AG04450 (cell line): ENCODE measurements at regions not wholly inside any gene's neighbourhood (a gene's known extent, or its start where the extent isn't known, plus 50 kb on each side); places are given as distances from the start of the nearest gene placed in this dataset.

Source experiments
- CTCF ChIA-PET: fragments of 300-600, 350-600 bp; formaldehyde crosslinking; extraction: SDS; loops from one replicate; lab custom pipeline; 2022; ENCODE audit warnings: antibody characterized with exemption, inconsistent platforms; lab: Charles Lee
- POLR2A ChIA-PET: fragments of 350-600 bp; formaldehyde crosslinking; extraction: SDS; loops from one replicate; lab custom pipeline; 2021; ENCODE audit warnings: antibody characterized with exemption, inconsistent platforms; lab: Yijun Ruan, JAX
- DNase-seq: peaks from one replicate; pipeline ENCODE4 v3.0.0-alpha.2; 2011; ENCODE audit warnings: low read depth, low spot score
- H3K27ac ChIP-seq: one replicate; pipeline ENCODE4 v1.5.1; 2012; ENCODE audit warnings: low read depth, low read length, control low read depth
- H3K27me3 ChIP-seq: one replicate; pipeline ENCODE4 v1.6.0; 2012; ENCODE audit warnings: low read length; ENCODE audit not compliant: control insufficient read depth, insufficient read depth
- H3K4me3 ChIP-seq: 2 replicates; pipeline ENCODE4 v1.5.1; 2011; ENCODE audit warnings: mild to moderate bottlenecking, low read depth, low read length, control low read depth
- H3K9me3 ChIP-seq: 2 replicates; pipeline ENCODE4 v1.5.1; 2012; ENCODE audit warnings: low read length; ENCODE audit not compliant: control insufficient read depth, insufficient read depth
- TF ChIP-seq, protein P1 (sequence below): IDR thresholded peaks from 2 replicates; pipeline ENCODE4 v1.5.1; 2011; ENCODE audit warnings: low read depth, low read length, control low read depth, inconsistent platforms

DNA sequence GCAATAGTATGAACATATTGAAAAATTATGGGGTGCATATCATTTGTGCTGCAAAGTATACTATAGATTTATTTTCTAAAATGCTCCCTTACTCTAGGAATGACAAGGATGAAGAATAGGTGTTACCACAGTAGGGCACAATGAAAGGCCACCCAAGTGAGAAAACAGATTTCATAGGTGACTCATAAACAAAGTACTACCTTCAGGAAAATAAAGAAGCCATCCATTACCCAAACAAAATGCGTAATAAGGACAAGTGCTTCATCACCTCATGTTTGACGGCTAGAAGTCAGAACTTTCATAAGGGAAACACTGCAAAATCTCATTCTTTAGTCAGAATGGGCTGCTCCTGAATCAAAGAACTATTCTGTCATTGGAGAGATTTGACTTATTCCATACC is 116.6 kb downstream of the MFSD1 start:
- no peaks in the 10 kb centered on the region for H3K9me3 ChIP-seq
- CTCF ChIA-PET = interaction anchor here (0.8 to 4.6 kb wide), 7 partner anchors 8 to 342 kb away, joined by 3 to 44 read pairs (median 3); no protein-coding TSS in a partner anchor
- TF ChIP-seq, protein P1, sequence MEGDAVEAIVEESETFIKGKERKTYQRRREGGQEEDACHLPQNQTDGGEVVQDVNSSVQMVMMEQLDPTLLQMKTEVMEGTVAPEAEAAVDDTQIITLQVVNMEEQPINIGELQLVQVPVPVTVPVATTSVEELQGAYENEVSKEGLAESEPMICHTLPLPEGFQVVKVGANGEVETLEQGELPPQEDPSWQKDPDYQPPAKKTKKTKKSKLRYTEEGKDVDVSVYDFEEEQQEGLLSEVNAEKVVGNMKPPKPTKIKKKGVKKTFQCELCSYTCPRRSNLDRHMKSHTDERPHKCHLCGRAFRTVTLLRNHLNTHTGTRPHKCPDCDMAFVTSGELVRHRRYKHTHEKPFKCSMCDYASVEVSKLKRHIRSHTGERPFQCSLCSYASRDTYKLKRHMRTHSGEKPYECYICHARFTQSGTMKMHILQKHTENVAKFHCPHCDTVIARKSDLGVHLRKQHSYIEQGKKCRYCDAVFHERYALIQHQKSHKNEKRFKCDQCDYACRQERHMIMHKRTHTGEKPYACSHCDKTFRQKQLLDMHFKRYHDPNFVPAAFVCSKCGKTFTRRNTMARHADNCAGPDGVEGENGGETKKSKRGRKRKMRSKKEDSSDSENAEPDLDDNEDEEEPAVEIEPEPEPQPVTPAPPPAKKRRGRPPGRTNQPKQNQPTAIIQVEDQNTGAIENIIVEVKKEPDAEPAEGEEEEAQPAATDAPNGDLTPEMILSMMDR = no peak
- DNase-seq = no peak
- no peak overlapping the region for H3K4me3 ChIP-seq
- H3K27me3 ChIP-seq = no peaks in the 10 kb centered on the region
- POLR2A ChIA-PET = no interaction called here
- no peak overlapping the region for H3K27ac ChIP-seq

DNA sequence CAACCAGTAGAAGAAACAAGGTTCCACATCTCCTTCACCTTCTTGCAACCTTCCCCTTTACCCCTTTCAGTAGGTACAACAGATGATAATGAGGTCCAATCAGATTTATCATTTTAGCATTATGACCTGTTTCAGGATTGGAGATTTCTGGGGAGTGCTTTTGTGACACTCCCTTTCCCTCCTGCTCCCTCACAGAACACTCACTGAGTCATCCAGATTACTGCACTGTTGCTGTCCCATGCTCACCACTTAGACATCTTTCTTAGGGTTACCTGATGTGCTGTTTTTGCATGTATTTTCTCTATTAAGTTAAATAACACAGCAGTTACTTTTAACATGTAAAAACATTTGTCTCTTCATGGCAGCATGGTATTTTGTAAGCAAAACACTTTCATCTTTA is 118.5 kb downstream of the MFSD1 start:
- no peaks in the 10 kb centered on the region for H3K9me3 ChIP-seq
- ChIA-PET POLR2A (no interaction called here), CTCF (interaction anchor here (1.9 kb wide), 1 partner anchor 340 kb away, joined by 13 read pairs; no protein-coding TSS in a partner anchor)
- DNase-seq = no peak
- H3K4me3 ChIP-seq = no peak overlapping the region
- no peaks in the 10 kb centered on the region for H3K27me3 ChIP-seq
- TF ChIP-seq, protein P1 = no peak
- H3K27ac ChIP-seq = no peak overlapping the region

DNA sequence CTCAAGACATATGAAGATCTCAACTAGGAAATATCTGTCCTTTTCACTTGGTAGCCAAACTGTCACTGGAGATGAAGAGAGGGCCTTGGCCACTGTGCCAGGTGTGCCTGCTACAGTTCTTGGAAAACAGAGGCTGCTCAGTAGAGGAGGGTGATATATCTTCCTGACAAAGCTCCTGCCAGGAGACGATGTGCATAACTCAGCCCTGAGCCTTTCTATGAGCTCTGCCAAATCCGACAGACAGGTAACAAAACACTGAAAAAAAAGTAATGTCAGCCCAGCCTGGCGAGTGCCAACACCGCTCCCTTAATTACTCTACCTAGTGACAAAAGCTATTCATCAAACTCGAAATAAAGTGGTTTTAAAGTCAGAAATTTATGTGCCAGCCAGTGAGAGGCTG is 123.2 kb downstream of the MFSD1 start:
- no peak for DNase-seq
- POLR2A ChIA-PET = no interaction called here
- Histone ChIP-seq H3K9me3 (no peaks in the 10 kb centered on the region), H3K27ac (no peak overlapping the region), H3K27me3 (no peaks in the 10 kb centered on the region), H3K4me3 (no peak overlapping the region)
- TF ChIP-seq, protein P1 = no peak
- CTCF ChIA-PET = interaction anchor here (1.5 kb wide), 1 partner anchor 335 kb away, joined by 5 read pairs; no protein-coding TSS in a partner anchor

DNA sequence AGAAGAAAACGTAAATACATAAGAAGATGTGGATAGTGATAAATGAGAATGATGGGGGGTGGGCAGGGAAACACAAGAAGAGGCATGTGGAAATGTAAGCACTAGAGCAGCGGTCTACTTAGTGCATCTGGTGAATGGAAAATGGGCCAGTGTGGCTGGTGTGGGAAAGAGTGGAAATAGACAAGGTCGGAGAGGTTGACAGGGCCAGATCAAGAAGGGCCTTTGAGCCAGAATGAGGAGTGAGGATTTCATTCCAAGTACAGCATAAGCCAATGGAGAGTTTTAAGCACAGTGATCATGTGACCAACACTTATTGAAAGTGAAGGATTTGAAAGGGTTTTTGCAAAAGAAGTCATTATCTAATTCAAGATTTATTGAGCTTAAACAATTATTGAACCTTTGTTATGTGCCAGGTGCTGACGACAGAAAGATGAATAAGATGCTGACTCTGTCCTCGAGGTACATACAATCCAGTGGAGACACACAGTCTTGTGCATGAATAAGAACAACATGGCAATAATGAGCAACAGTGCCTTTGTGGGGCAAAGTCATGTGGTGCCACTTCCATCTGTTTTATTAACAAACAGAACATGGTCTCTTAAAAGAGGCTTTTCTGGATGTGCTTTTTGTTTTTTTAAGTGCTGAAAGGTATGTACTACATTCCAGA is 124.1 kb downstream of the MFSD1 start:
- TF ChIP-seq, protein P1 = no peak
- DNase-seq = no peak
- H3K9me3 ChIP-seq = no peaks in the 10 kb centered on the region
- ChIA-PET CTCF (interaction anchor here (1.5 to 1.7 kb wide), 2 partner anchors 8 to 334 kb away, joined by 3 to 5 read pairs; no protein-coding TSS in a partner anchor), POLR2A (no interaction called here)
- no peaks in the 10 kb centered on the region for H3K27me3 ChIP-seq
- H3K4me3 ChIP-seq = no peak overlapping the region
- no peak overlapping the region for H3K27ac ChIP-seq

DNA sequence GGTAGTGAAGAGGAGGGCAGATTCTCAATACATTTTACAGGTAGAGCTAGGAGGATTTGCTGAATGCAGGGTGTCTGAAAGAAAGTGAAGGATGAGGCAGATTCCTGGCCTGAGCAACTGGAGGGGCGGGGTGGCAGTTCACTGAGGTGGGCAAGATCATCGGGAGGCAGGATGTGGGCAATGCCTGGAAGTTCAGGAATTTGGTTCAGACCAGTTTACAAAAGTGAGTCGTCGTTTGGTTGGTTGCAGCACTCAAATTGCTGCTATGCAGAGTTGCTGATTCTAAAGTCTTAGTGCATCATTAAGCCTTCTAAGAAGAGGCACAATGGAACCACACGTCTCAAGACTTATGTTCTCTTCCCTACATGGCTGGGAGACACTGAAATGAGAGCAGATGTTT is 134.0 kb downstream of the MFSD1 start:
- no peaks in the 10 kb centered on the region for H3K27me3 ChIP-seq
- ChIA-PET CTCF (no interaction called here), POLR2A (no interaction called here)
- TF ChIP-seq, protein P1 = no peak
- H3K4me3 ChIP-seq = no peak overlapping the region
- DNase-seq = no peak
- H3K9me3 ChIP-seq = no peaks in the 10 kb centered on the region
- H3K27ac ChIP-seq = no peak overlapping the region
